NCI-H2171 treated with DMSO at 0.1 percent for 48 hours (cell line): ENCODE measurements at regions not wholly inside any gene's neighbourhood (a gene's known extent, or its start where the extent isn't known, plus 50 kb on each side); places are given as distances from the start of the nearest gene placed in this dataset.

Source experiments
- DNase-seq: peaks from one replicate; lab custom pipeline; 2025; lab: John Stamatoyannopoulos, UW

DNA sequence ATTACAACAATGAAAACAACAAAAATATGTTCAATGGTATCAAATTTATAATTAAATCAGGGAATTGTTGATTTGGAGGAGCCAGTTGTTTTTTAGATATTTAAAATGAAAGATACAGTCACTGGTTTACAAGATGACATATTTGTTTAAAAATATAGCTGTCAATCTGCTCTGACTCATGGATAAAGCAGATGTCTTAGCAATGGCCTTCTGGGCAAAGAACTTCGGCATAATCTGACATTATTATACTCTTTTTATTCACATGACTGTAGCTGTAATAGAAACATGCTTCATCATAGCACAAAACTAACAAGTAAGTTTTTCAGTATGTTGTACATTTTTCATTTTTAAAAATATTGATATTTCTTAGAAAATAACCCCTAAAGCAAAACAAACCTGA is 267.4 kb downstream of the CENPW start:
- no peak for DNase-seq

DNA sequence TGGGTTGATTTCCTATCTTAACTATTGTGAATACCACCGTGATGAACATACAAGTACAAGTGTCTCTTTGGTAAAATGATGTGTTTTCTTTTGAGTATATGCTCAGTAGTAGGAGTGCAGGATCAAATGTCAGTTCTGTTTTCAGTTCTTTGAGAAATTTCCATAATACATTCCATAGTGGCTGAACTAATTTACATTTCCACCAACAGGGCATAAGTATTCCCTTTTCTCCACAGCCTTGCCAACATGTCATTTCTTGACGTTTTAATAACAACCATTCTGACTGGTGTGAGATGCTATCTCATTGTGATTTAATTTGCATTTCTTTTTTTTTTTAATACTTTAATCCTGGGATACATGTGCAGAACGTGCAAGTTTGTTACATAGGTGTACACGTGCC is 268.8 kb downstream of the CENPW start:
- no peak for DNase-seq

GRCh38 chr6:126614642-126615504 is 275.0 kb downstream of the CENPW start:
- no peak for DNase-seq

DNA sequence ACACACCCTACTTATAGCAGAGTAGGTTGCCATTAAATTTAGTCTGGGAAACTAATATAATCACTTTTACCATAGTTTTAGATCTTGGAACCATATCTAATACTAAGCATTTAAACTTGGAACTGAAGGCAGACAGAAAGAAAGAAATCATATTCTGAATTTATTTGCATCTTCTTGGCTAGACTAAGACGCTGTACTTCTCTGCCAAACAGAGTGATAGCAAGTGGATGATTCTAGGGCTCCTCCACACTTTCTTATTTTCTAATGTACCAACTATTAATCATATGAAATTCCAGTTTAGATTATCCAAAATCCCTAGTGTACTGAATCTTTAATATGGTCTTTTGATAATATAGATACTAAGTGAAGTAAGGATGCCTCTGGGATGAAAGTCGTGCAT is 277.0 kb downstream of the CENPW start:
- DNase-seq: no peak

DNA sequence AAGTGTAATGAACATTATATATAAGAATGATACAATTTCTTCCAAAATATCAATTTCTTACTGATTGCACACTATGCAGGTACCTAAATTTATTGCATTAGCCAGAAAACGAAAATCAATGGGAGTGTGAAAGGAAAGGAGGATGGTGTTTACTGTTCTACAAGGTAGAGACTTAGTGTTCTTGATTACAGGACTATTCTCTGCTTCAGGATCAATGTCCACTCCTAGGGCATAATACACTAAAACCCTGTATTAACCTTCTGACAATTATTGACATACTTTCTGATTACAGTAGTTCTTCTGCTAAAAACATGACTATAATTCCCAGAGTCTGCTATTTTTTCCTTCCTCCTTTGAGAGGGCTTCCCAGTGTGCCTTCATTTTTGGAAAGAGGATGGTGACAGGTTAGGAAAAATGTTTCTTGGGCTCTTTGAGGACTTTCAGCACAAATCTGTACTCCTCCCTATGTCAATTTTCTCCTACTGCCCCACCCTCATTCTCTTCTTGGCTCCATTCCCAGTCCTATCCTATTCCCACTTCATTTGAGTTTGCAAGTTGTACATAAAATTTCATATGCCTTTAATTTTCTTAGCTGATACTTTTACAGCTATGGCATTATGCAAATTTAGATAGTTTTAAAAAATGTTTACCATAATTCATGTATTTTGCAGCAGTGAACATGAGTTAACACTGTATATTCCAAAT is 278.9 kb downstream of the CENPW start:
- no peak for DNase-seq

DNA sequence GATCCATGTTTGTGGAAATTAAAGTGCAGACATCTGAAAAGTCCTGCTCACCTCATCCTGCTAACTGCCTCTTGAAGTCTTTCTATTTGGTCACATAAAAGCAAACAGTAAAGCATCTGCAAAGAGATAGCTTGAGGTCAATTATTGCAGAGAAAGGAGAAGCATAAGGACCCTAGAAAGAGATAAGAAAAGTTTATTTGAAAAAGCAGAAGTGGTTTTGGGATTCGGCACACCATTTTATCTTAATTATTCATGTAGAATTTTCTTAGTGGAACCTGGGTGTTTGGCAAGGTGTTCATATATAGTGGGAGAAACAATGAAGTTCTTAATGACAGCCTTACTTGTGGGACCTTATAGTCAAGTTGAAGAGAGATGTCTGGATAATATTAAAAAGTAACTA is 280.8 kb downstream of the CENPW start:
- DNase-seq: no peak

DNA sequence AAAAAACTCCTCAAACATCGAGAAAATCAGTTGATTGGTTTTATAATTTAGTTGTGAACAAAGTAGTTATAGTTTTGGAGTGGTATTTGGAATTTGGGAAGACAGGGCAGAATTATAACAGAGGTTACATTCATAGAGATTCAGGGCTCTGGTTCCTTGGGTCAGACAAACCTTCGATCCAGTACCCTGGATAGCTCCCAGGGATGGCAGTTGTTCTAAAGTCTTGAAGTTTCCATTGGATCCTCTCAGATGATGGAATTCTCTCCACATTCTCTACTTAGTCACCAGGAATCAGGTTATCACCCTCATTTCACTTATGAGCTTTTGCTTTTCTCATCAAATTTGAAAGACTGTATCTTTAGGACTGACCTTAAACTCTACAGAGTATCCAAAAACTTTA is 285.1 kb downstream of the CENPW start:
- no peak for DNase-seq

GRCh38 chr6:126628125-126628524 is 288.2 kb downstream of the CENPW start:
- DNase-seq: no peak

- no peak for DNase-seq
These were observed 291.4 kb downstream of the CENPW start for GRCh38 chr6:126631363-126631762.

- DNase-seq: no peak
These were observed 292.4 kb downstream of the CENPW start for GRCh38 chr6:126632271-126632670.

- no peak for DNase-seq
These were observed 293.5 kb downstream of the CENPW start for GRCh38 chr6:126633373-126633772.

- DNase-seq: no peak
These were observed 300.4 kb downstream of the CENPW start for GRCh38 chr6:126640356-126640755.

GRCh38 chr6:126640921-126641320 is 301.0 kb downstream of the CENPW start:
- DNase-seq: no peak

- DNase-seq: no peak
These were observed 301.7 kb downstream of the CENPW start for GRCh38 chr6:126641641-126642040.

DNA sequence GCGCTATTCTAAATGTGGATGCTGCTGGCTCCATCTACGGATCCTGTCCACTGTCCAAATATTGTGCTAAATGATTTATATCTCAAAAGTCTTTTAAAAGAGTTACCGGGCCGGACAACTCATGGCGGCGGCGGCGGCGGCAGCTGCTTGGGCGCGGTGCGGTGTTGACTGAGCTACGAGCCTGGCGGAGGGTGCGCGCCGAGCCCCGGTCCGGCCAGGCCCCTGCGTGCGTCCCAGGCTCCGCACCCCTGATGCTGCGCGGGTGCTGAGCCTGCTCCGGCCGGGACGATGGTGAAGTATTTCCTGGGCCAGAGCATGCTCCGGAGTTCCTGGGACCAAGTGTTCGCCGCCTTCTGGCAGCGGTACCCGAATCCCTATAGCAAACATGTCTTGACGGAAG is 303.4 kb downstream of the CENPW start:
- no peak for DNase-seq

GRCh38 chr6:126650931-126651330 is 311.0 kb downstream of the CENPW start:
- DNase-seq: no peak

DNA sequence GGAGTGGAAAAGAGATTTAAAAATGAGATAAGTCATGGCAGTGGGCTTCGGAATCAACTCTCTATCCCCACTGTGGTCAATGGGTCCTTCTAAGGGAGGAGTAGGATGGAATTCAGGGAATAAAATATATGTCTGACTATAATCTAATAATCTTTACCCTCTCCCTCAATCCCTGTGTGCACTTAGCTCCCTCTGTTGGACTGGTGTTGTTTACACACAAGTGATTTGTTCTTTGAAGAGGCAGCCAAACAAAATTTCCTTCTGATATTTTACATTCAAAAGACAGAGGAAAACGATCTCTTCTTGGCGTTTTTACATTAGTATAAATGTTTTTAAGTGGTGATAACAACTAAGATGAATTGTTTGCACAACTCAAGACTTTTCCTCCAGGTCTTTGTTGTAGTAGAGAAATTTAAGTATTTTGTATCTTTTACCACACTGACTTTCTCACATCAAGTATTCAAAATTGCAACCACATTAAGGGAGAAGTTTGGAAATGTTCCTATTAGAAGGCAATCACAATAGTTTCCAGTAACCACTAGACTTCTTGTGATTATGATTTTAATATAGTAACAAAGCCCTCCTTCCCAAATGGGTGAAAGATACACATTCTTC is 317.8 kb downstream of the CENPW start:
- peak; percentile 38 for DNase-seq

DNA sequence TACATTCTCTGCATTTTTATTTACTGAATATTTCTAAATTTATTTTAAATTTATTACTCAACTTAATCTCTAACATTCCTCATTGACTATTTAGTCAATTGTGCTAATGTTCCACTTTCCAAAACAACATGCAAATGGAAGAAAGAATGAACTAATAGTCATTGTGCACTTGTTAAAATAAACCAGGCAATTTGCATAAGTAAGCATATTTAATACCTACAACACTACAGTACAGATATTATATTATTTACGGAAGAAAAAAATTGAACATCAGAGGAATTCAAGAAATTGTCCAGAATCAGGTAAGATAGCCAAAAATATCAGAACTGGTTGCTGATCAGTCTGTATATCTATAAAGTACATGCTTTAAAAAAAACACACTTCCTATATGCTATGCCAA is 320.5 kb downstream of the CENPW start:
- DNase-seq: no peak

GRCh38 chr6:126661646-126662045 is 321.7 kb downstream of the CENPW start:
- no peak for DNase-seq

- DNase-seq: no peak
These were observed 323.1 kb downstream of the CENPW start for GRCh38 chr6:126662966-126663365.

DNA sequence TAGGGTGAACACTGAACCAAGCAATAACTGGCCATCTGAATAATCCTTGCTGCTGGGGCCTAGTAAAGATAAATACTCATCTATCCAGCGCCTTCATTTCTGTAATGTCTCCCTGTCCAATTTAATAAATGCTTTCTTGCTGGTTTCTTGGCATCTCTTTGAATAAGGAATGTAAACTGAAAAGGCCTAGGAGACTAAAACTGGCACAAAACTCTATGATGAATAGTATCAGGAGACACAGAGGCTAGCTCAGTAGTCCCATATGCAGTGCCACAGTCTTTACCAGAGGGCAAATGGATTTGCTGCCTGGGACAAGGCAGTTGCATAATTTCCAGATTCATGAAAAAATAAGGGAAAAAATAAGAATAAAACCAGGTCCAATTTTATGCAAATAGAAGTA is 324.4 kb downstream of the CENPW start:
- DNase-seq: no peak

DNA sequence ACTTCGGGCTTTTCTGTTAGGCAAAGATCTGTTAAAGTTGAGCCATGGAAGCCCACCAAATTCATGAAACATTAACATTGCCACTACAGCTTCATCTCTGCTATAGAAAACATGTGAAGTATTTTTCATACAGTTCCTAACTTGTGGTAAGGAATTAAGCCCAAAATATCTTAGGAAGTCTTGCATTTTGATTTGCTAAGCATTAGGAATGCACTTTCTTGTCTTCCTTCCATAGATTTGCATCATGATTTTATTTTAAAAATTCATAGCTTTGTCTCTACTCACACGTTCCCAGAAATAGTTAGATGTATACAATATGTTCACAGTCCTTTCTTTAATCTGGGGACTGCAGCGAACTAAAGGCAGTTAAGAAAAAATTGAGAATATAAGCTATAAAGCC is 325.6 kb downstream of the CENPW start:
- DNase-seq: no peak

DNA sequence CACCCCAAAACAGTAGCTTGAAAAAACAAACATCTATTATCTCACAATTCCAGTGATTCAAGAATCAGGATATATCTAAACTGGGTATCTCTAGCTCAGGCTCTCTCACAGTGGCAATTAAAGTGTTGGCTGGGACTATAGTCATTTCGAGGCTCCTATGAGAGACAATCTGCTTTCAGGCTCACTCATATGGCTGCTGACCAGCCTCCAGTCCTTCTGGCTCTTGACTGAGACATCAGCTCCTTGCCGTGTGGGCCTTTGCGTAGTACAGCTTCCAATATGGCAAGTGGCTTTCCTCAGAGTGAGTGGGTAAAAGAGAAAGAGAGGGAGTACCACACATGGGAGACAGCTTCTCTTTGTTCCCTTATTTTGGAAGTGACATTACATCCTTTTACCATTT is 327.2 kb downstream of the CENPW start:
- DNase-seq: no peak
